GM18861 (cell line): ENCODE measurements at regions not wholly inside any gene's neighbourhood (a gene's known extent, or its start where the extent isn't known, plus 50 kb on each side); places are given as distances from the start of the nearest gene placed in this dataset.
"Not testable (repeated sequence)": the region's sequence is repeated elsewhere in the genome, so short reads cannot be mapped to it uniquely, and the experiment has no call there.

Experiments used
- ATAC-seq: cut with Tn5 transposase; IDR thresholded peaks from one replicate; pipeline ENCODE4 v1.9.1; 2021; ENCODE audit not compliant: unreplicated experiment

DNA sequence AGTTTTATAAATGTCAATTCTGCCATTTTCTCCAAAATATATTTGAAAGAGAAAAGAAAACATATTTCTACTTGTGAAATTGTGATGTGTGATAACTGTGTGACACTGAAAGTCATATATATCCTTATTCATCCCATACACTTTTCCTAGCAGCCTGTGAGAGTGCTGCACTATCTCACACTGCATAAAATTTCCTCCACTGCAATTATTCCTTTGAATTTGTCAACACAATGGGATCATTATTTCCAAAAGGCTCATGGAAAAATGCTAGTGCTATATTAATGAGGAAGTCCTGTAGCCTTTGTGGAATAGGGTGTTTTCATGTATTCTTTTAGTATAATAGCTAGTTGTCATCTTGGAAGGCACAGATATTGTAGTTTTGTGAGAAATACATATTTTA lies 504.1 kb downstream of the RPL10L start:
- no peak for ATAC-seq

DNA sequence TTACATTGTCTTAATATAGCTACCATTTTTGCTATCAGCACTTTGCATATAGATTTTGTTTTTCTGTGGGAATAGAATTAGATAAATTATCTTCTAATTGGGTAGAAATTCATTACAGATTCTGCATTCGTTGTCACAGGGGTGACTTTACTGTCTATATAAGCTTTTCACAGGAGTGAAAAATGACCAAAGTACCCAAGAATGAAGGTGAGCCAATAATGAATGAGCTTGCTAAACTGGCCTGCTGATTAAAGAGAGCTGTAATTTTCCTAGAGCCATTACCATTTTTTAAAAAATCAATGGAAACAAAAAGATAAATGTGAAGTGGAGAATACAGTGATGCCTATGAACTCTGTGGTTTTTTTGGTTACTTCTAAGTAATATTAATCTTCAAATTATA lies 504.6 kb downstream of the RPL10L start:
- no peak for ATAC-seq

DNA sequence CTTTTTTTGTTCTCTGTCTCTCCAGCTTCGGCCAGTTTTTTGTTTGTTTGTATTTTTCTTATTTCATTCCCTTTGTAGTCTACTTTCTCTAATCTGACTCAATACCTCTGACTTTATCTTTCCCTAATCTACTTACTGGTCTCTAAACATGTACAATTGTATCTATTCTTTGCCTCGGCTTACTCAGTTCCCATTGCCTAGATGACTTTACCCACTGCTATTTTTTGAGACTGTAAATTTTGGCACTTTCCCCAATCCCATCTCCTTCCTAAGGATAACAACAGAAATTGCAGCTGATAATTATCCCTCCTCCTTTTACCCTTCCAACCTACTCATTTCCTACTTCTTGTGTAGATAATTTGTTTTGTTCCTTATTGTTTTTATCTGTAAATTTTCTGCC lies 511.1 kb downstream of the RPL10L start:
- ATAC-seq: no peak

DNA sequence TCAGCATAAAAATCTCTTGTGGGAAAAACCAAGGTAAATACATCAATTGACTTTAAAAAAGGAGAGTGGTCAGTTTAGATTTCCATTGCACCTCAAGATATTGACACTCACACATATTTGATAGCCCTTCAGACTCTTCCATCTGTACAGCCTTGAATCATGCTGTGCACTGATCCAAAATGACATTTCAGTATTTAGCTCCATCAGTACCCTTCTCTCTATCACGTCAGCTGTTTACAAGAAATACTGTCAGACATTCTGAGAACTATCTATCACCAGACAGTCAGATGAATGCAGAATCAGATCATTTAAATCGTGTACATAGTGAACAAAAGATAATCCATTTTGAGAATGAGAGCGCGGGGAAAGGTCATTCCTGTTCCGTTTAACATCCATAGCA lies 511.9 kb downstream of the RPL10L start:
- ATAC-seq: no peak

DNA sequence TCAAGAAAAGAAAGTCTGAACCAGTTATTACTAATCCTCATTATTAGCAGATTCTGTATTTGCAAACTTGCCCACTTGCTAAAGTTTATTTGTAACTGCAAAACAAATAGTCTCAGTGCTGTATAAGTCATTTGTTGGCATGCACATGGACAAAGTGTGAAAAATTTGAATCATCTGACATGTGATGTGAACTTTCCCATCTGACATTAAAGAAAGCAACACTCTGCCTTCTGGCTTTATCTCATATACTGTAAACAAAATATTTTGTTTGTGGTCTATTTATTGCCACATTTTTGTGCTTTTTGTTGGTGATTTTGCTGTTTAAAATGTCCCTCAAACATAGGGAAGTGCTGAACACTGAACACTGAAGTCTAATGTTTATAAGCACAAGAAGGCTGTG lies 513.8 kb downstream of the RPL10L start:
- no peak for ATAC-seq

DNA sequence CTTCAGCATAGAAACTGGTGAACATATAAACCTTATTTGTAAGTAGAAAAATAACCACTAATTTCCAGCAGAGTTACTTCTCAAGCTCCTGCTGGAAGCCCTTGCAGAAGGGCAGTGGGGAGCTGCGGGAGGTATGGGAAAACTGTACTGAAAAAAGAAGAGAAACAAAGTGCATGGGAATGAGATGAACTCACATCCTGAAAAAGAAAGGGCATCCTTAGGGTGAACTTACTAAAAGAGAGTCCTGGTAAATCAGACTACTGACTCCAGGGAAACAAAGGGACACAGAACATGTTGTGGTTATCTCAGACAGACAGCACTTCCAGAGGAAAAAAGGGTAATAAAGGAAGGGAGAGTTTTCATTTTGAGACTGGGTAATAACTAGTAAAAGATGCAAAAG lies 515.1 kb downstream of the RPL10L start:
- ATAC-seq: no peak

DNA sequence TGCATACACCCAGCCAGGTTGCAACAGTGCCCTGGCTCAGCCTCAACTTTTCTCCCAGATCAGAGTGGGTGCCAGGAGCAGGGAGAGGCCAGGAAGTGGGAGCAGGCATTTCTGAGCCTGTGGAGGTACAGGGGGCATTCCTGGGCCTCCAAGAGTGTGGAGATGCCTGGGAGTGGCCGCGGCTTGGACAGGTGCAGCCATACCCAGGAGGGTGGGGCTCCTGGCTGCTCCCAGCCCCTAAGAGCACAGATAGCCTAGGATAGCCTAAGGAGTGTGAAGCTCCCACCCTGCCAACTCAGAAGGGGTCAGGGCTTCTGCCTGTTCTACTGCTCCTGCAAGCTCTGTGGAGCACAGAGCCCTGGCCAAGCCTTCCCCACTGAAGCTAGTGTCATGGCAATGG lies 543.4 kb downstream of the RPL10L start:
- no peak for ATAC-seq

DNA sequence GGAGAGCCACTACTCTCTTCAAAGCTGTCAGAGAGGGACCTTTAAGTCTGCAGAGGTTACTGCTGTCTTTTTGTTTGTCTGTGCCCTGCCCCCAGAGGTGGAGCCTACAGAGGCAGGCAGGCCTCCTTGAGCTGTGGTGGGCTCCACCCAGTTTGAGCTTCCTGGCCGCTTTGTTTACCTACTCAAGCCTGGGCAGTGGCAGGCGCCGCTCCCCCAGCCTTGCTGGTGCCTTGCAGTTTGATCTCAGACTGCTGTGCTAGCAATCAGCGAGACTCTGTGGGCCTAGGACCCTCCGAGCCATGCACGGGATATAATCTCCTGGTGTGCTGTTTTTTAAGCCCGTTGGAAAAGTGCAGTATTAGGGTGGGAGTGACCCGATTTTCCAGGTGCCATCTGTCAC lies 550.7 kb downstream of the RPL10L start:
- not testable (repeated sequence) for ATAC-seq

DNA sequence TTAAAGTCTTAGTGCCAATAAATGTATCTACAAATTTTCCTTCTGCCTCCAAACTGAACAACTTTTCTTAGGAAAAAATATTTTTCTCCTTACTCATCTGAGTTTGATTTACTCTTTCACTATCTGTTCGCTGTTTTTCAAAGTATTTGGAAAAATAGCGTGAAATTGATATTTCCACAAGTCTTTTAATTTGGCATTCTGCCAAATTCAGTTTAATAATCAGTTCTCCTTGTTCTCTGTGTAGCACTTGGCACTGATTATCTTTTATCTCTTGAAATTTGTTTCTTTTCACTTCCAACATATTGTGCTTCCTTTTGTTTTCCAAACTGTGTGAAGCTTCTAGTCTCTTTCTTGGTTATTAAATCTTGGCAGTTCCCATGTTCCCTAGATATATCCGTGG lies 559.8 kb downstream of the RPL10L start:
- ATAC-seq: no peak

DNA sequence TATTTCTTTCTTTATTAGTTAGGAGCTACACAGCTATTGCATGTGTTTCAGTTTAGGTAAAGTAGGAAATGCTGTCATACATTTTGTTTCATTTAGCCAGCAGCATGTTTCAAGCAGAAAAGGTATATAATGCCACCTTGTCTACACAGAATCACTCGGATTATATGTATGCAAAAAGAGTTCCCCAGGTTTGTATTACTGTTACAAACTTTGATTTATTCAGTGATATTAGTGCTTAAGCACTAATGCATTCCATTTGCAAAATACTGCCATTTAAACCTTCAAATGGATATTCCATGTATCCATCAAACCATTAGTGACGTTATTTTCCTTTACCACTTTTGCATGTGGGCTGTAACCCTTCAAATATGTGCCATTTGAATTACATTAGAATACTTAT lies 564.0 kb downstream of the RPL10L start:
- no peak for ATAC-seq

DNA sequence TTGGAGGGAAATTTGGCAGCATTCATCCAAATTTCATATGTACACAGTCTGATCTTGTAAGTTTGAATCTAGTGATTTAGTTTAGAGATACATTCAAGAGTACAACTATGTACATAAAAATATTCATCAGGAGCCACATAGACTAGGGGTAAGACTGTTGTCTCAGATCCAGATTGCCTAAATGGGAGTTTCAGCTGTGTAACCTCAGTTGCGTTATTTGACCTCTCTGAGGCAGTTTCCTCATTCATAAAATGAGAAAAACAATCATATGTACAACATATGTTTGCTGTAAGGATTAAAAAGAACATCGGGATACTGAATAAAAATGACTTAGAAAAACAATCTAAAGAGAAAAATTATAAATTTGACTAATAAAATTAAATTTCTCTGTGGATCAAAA lies 577.5 kb downstream of the RPL10L start:
- no peak for ATAC-seq

DNA sequence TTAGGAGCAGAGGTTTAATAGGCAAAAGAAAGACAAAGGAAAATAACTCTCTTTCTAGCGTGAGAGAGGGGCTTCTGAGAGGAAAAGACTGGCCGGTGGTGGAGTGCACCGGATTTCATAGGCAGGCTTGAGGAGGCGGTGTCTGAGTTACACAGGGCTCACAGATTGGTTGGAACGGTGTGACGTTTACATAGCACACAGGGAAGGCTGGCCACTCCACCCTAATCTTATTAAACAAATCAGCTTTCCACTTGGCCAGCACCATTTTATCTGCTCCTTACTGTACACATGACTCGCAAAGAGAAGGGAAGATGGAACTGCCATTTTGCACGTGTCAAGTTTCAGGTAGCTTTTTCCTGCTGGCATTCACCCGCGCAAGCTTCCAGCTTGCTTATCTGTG lies 587.7 kb downstream of the RPL10L start:
- no peak for ATAC-seq

DNA sequence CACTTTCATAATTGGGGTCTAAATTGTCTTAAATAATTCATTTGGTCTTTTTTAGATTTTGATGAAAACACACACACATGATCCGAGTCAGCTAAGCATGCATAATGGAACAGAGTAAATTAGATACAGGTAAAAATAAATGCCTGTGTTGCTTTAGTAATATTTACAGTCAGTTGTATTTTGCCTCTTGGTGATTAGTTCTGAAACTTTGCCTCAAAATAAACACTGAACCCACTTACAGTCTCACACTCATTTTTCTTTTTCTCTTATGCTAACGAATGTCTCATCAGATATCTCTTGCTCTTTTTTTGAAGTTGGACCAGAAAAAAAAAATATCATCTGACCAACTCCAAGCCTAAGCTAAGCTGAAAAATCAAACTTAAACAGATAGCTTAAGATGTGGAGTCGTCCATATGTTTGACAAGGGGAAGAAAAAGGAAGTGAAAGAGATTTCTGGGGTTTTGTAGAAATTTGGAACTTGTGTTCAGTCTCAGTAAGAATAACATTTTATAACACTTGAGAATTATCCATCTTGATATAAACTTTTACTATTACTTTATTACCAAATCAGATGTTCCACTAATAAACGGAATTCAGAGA lies 592.5 kb downstream of the RPL10L start:
- no peak for ATAC-seq

DNA sequence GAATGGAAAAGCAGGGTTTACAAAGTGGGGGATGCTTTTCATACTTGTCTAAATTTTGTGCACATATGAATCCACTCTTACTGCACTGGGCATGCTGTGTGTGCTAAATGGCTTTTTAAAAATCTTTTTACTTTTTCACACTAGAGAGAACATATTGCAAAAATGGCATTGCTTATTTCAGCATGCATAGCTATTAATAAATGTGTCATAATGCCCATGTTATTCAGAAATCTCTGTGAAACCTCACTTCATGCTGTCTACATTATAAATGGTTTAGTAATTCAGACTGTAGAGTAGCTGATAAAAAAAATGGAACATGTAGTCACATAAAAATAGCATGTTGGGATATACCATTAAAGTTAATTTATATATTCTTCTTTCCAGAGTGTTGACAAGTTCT lies 593.8 kb downstream of the RPL10L start:
- ATAC-seq: no peak

DNA sequence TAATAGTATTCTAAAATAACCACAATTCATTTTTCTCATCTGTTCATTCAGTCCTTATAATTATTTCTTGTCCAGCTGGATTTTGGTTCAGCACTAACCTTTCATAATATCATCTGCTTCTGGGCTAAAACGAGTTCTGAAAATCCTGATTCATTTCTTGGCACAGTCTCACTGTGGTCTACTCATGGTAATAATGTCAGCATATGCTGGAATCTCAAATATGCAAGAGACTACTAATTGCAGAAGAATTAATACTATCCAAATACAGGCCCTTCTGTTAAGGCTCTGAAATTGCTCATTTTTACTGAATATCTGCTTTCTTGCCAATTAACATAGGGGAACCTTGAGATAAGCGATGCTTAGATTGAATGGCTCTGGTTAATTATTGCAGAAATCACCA lies 597.1 kb downstream of the RPL10L start:
- no peak for ATAC-seq

DNA sequence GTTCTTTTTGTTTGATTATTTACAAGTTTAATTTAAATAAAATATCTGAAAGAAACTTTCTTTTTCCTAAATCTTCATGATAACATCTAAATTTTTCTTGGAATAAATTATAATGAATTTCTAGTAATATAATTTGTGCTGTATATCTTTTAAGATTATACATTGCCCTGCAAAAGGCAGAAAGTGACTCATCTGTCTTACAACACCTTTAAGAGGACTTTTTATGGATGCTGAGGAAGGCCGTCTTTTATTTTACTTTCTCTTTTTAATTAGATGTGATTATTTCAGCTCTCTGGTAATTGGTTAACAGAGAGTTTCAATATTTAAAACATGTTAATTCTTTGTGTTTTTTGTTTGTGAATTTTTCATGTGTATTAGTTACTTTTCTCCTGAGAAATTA lies 598.4 kb downstream of the RPL10L start:
- ATAC-seq: no peak

DNA sequence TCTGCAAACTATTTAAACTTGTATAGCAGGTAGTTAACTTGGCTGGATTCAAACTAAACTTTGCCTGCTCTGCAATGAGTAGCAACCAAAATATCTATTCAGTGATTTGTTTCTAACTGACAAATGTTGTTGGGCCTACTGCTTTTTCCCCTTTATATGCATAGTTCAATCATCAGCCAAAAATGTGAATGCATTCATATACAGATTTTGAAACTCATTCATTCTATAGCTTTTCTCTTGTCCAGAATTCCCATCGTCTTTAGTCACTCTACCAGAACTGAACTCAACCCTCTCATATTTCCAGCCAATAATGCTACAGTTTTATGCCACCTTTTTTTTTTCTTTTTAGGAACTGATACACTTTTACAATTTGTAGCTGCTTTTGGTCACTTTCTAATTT lies 599.8 kb downstream of the RPL10L start:
- no peak for ATAC-seq

DNA sequence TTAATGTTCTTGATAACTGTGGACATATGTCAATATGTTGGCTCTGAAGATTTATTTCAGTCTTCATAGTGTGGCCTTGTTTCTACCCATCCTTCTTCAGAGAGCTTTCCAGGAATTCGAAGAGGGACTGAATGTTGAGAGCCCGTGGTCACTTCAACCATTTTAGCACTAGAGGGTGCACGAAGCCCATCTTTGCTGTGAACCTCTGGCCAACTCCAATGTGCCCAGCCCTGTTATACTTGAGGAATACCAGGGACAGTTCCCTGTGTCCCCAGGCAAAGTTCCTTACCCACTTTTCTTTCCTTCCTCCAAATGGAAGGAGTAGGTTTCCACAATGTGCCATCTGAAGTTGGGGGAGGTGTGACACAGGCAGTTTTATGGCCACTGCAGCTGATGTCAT lies 603.5 kb downstream of the RPL10L start:
- ATAC-seq: no peak

DNA sequence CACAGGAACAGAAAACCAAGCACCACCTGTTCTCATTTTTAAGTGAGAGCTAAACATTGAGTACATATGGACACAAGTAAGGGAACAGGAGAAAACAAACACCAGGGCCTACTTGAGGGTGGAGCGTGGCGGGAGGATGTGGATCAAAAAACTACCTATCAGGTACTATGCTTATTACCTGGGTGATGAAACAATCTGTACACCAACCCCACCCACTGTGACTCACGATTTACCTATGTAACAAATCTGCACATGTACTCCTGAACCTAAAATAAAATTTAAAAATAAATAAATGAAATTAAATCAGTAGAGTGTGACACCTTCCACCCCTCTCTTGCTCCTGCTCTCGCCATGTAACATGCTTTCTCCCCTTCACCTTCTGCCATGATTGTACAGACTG lies 615.5 kb downstream of the RPL10L start:
- ATAC-seq: no peak

DNA sequence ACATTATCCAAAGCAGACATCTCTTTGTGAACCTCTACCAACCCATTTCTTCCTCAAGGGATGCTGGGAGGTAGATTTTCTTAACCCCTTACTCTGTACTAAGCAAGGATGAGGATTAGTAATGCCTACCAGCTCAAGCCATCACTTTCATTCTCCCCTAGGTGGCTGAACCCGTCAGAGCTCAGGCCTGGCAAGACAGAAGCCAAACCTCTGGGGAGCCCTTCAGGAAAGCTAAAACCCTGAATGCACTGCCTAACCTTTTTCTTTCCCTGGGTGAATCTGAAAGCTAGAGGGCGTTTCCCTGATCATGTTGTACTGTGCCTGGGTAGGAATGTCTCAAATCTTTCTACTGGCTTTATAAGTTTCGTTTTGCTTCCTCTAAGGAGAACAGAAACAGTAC lies 617.3 kb downstream of the RPL10L start:
- ATAC-seq: no peak

DNA sequence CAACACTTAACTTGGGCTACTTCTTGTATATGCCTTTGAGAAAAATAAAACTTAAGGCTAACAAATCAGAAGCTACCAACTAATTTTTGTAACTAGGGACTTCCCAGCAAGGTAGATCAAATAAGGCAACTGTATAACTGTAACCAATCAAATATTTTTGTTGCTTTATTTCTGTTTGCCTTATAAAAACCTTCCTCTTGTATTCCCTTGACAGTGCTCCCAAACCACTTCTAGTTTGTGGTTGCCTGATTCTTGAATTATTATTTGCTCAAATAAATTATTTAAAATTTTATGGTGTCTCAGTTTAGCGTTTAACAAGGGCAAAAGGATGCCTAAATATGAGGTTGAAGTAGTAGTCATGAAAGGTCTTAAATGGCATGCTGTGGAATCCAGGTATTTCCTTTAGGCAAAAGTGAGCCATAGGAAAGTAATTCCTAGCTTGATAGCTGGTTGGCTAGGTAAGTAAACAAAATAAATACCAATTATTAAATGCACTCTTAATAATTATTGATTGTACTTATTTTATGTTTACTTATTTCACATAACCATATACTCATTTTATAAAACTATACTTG lies 632.6 kb downstream of the RPL10L start:
- no peak for ATAC-seq

DNA sequence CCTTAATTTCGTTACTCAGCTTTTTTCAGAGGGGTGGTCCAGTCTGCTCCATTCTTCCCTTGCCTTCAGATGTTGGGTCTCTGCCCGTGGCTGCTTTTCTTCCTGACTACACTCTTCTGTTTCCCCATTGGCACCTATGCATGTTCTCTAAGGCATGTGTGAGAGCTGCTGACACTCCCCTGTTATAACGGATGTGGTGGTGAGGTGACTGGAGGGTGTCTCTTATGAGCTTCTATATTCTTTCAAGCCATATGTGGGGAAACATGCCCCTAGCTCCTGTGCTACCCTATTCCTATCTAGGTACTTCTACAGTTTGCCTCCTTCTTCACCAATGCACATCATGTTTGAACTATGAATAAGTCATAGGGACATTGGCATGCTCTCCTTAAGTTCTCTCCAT lies 643.2 kb downstream of the RPL10L start:
- no peak for ATAC-seq

DNA sequence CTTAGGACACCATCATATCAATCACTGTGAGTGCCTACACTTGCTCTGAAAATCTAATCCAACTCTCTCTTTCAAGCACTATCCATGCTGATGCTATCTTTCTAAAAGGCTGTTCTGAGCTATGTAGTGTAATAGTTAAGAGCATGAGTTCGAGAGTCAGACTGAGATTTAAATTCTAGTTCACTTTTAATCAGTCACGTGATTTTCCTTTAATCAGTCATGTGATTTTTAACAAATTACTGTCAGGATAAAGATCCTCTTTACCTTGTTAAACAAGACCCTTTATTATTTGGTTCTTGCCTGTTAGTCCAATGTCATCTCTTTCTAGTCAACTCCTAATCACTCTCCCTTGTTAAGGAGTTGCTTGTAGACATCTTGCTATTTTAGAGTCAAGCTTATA lies 653.0 kb downstream of the RPL10L start:
- no peak for ATAC-seq
